Testis (tissue), 2 donors: ENCODE measurements at regions not wholly inside any gene's neighbourhood (a gene's known extent, or its start where the extent isn't known, plus 50 kb on each side); places are given as distances from the start of the nearest gene placed in this dataset.
"Not testable (repeated sequence)": the region's sequence is repeated elsewhere in the genome, so short reads cannot be mapped to it uniquely, and the experiment has no call there.

Experiments used
- DNase-seq: peaks from one replicate; pipeline ENCODE4 v3.0.0-alpha.2; 2019
- H3K27ac ChIP-seq, 2 donors: fragments of 200-600 bp; sonication (generic); one replicate each; pipeline ENCODE4 v1.5.1; 2019
- H3K27me3 ChIP-seq: fragments of 200-600 bp; sonication (generic); one replicate; pipeline ENCODE4 v1.5.1; 2019
- H3K36me3 ChIP-seq: fragments of 200-600 bp; sonication (generic); one replicate; pipeline ENCODE4 v1.5.1; 2017; ENCODE audit warnings: low read depth; ENCODE audit errors: missing control alignments
- H3K4me1 ChIP-seq: fragments of 200-600 bp; sonication (generic); one replicate; pipeline ENCODE4 v1.5.1; 2019
- H3K4me3 ChIP-seq, 2 donors: fragments of 200-600 bp; sonication (generic); one replicate each; pipeline ENCODE4 v1.5.1; 2017 to 2019
- H3K9me3 ChIP-seq: fragments of 200-600 bp; sonication (generic); one replicate; pipeline ENCODE4 v1.5.1; 2017
- CTCF ChIP-seq, 3 experiments: fragments of 450-650 bp in 2 of 3; fragments of 200-600 bp in 1 of 3; sonication (generic) in 1 of 3; IDR thresholded peaks; one replicate each; pipeline ENCODE4 v1.5.1; 2016 to 2019; ENCODE audit warnings: antibody characterized with exemption in 3 of 3, mild to moderate bottlenecking in 2 of 3, moderate library complexity in 1 of 3
- POLR2A ChIP-seq: fragments of 450-650 bp; IDR thresholded peaks from one replicate; pipeline ENCODE4 v1.6.1; 2017; ENCODE audit warnings: antibody characterized with exemption, mild to moderate bottlenecking, moderate library complexity
- WGBS, 2 donors: methylation state at CpG; one replicate each; pipeline ENCODE4 v1.1.5; 2018; 5-methylcytosine and 5-hydroxymethylcytosine counted together
- intact Hi-C: fragments of 100-400 bp; cut with DNase I; formaldehyde crosslinking; loops from one replicate; pipeline ENCODE4 v1.15.1; 2023; ENCODE audit warnings: low total_unique reads

- H3K9me3 ChIP-seq, result no peaks in the 10 kb centered on the region
- TF ChIP-seq CTCF (IDR thresholded peaks at IDR 0.05) (no peak), POLR2A (no peak)
- intact Hi-C loops, result no loop called here
- no peak for DNase-seq
- H3K4me3 ChIP-seq, result no peak overlapping the region
- H3K4me1 ChIP-seq, result no peaks in the 10 kb centered on the region
- no peak overlapping the region for H3K27ac ChIP-seq
- 70 to 83% methylated on average over 9 of the region's 9 CpGs for WGBS, 2 donors
- no peaks in the 10 kb centered on the region for H3K27me3 ChIP-seq
- no peaks in the 10 kb centered on the region for H3K36me3 ChIP-seq
These were observed 405.6 kb upstream of the PRKCQ start for GRCh38 chr10:6985644-6986043.

DNA sequence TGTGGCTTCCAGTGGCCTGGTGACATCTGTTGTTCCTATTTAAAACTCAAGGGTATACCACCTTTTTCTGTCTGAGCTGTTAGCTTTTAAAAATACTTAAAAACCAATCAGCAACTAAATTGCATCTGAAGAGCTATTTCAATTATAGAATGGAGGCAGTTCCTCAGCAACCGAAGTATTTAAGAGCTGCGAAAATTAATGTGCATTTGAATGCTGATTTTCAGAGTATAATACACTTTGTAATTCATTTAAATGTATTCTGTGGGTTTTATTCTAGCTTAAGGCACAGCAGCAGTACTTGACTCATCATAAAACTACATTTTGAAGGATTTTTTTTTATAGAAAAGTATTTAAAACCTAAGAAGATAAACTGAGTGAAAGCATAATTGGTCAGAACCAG, 404.9 kb upstream of the PRKCQ start:
- intact Hi-C loops, result no loop called here
- TF ChIP-seq POLR2A, result no peak
- TF ChIP-seq CTCF (IDR thresholded peaks at IDR 0.05), result no peak
- DNase-seq, result no peak
- Histone ChIP-seq H3K4me1 (no peaks in the 10 kb centered on the region), H3K36me3 (no peaks in the 10 kb centered on the region), H3K4me3 (no peak overlapping the region), H3K27ac (no peak overlapping the region), H3K27me3 (no peaks in the 10 kb centered on the region), H3K9me3 (no peaks in the 10 kb centered on the region)
- WGBS, 2 donors, result 90 to 95% methylated on average over 2 of the region's 2 CpGs

- intact Hi-C loops, H3K36me3 ChIP-seq, H3K9me3 ChIP-seq, DNase-seq, H3K27ac ChIP-seq, H3K27me3 ChIP-seq, H3K4me3 ChIP-seq, H3K4me1 ChIP-seq: not testable (repeated sequence)
- 74 to 79% methylated on average over 5 of the region's 5 CpGs for WGBS, 2 donors
These were observed 403.9 kb upstream of the PRKCQ start for GRCh38 chr10:6984016-6984415.

GRCh38 chr10:6980353-6980752, 400.3 kb upstream of the PRKCQ start:
- DNase-seq, result no peak
- intact Hi-C loops, result no loop called here
- Histone ChIP-seq H3K4me3 (no peak overlapping the region), H3K36me3 (no peaks in the 10 kb centered on the region), H3K4me1 (no peaks in the 10 kb centered on the region), H3K27me3 (no peaks in the 10 kb centered on the region), H3K27ac (no peak overlapping the region), H3K9me3 (no peaks in the 10 kb centered on the region)
- WGBS, 2 donors, result 33 to 60% methylated on average over 4 of the region's 4 CpGs
- TF ChIP-seq CTCF (IDR thresholded peaks at IDR 0.05), result no peak
- no peak for TF ChIP-seq POLR2A

GRCh38 chr10:6979371-6979770, 399.3 kb upstream of the PRKCQ start:
- no peak for DNase-seq

More at GRCh38 chr10:6979371-6979770, 399.3 kb upstream of the PRKCQ start:
- H3K4me3 ChIP-seq, result no peak overlapping the region
- no peaks in the 10 kb centered on the region for H3K9me3 ChIP-seq
- H3K27me3 ChIP-seq, result no peaks in the 10 kb centered on the region
- intact Hi-C loops, result no loop called here
- no peak for TF ChIP-seq CTCF (IDR thresholded peaks at IDR 0.05)
- no peak for TF ChIP-seq POLR2A
- no peaks in the 10 kb centered on the region for H3K36me3 ChIP-seq
- H3K27ac ChIP-seq, result no peak overlapping the region
- 89 to 93% methylated on average over 7 of the region's 7 CpGs for WGBS, 2 donors
- H3K4me1 ChIP-seq, result no peaks in the 10 kb centered on the region
